GM12892 (cell line): ENCODE measurements at regions not wholly inside any gene's neighbourhood (a gene's known extent, or its start where the extent isn't known, plus 50 kb on each side); places are given as distances from the start of the nearest gene placed in this dataset.

ENCODE experiments used
- POLR2A ChIP-seq: IDR thresholded peaks from 2 replicates; pipeline ENCODE4 v1.6.1; 2011; ENCODE audit warnings: low read depth, low read length, control low read depth
- POLR2AphosphoS5 ChIP-seq: IDR thresholded peaks from 2 replicates; pipeline ENCODE4 v1.6.1; 2011; ENCODE audit warnings: low read depth, low read length, control low read depth
- TAF1 ChIP-seq: IDR thresholded peaks from 2 replicates; pipeline ENCODE4 v1.6.1; 2011; ENCODE audit warnings: low read depth, mild to moderate bottlenecking, control low read depth, low read length, borderline replicate concordance

DNA sequence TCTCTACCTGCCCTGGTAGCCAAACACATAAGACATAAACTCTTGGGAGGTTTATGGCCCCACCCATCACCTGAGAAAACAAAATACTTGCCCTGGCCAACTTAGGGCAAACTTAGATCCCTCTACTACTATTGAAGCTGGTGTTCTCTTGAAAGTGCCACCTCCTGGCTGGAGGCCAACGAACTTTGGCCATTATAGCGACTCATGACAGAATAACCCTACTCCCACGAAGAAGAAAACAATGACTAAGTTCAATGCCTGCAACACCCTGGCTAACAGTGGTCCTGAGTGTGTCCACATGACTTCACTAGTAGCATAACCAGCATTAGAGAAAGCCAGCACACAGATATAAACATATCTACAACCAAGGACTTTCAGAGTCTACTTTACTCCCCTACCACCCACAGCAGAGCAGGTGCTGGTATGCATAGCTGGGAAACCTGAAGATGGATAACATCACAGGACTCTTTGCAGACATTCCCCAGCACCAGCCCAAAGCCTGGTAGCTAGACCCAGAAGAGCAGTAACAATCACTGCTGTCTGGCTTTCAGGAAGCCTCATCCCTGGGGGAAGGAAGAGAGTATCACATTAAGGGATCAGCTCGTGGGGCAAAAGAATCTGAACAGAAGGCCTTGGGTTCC lies 81.0 kb downstream of the SLC30A10 start:
- TF ChIP-seq POLR2A (no peak), TAF1 (no peak), POLR2AphosphoS5 (no peak)
